ENCODE measurements at regions not wholly inside any gene's neighbourhood (a gene's known extent, or its start where the extent isn't known, plus 50 kb on each side); places are given as distances from the start of the nearest gene placed in this dataset.
"Not testable (repeated sequence)": the region's sequence is repeated elsewhere in the genome, so short reads cannot be mapped to it uniquely, and the experiment has no call there.

GRCh38 chr5:40210694-40211093 is 469.0 kb upstream of the PTGER4 start:
- no peak for DNase-seq

GRCh38 chr5:40206030-40206429 is 473.7 kb upstream of the PTGER4 start:
- no peak for DNase-seq

DNA sequence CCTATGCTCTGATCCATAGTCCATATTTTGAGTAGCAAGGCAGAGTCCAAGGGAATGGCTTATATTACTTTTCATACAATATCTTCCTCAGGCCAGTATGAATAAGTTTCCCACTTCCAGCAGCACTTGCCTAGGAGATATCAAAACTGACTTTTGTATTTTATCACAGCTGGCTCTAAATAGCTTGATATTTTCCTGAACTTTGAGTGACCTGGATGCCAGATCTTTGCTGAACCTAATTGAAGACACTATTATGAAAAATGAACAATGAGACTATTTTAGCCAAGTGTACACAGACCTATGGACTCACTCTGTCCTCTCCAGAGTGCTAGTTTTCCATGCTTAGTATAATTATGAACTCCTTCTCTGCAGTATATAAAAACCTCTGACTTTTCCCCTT is 475.6 kb upstream of the PTGER4 start:
- no peak for DNase-seq

DNA sequence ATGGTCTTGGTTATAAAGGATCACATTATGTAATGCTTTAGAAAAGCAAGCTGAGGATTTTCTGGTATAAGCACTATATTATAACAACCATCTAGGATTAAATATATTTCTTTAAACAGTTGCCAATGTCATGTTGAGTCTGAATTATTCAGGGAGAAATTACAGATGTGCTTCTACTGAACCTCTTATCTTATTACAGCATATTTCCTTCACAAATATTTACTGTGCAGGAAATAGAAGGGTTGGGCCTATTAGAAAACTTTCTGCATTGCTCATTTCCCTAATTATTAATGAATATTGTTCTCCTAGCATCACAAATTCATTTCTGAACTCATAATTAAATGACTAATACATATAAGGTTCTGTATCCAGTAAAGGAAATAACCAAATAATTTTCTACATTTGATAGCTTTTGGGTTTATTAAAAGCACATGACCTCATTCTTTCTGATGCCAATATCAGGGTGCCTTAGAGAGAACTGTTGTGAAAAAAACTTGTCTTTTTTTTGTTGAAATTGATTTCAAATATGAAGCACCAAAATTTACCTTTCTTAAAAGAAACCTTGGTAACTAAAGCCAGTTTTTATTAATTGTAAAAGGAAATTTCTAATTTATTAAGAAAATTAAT is 476.8 kb upstream of the PTGER4 start:
- DNase-seq, result no peak

- DNase-seq, result no peak
These were observed 481.0 kb upstream of the PTGER4 start for GRCh38 chr5:40198736-40199135.

DNA sequence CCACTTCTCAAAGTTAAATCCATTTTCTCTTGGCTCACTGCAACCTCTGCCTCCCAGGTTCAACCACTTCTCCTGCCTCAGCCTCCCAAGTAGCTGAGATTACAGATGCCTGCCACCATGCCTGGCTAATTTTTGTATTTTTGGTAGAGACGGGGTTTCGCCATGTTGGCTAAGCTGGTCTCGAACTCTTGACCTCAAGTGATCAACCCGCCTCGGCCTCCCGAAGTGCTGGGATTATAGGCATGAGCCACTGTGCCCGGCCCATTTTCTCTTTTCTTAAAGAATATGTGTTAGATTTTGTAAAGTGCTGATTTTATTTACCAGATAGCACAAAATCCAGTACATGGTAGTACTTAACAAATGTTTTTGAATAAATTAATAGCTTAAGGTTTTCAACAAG is 484.1 kb upstream of the PTGER4 start:
- DNase-seq, result not testable (repeated sequence)

DNA sequence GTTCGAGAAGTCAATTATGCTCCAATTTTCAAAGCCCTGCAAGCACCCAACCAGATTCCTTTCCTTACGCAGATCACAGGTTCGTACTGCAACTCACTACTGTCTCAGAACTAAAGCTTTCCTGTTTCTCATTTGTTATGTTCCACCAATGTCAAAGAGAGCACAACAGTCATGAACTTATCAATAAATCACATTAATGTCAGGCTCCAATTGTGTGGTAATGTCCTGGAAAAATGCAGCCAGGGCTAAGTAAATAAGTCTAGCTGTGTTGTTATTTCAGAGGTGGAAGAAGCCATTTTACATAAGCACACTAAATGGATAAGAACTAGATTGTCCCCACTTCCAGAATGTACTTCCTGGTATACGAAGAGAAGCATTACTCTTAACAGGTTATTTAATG is 488.6 kb upstream of the PTGER4 start:
- DNase-seq, result no peak

GRCh38 chr5:40172721-40173120 is 507.0 kb upstream of the PTGER4 start:
- no peak for DNase-seq

DNA sequence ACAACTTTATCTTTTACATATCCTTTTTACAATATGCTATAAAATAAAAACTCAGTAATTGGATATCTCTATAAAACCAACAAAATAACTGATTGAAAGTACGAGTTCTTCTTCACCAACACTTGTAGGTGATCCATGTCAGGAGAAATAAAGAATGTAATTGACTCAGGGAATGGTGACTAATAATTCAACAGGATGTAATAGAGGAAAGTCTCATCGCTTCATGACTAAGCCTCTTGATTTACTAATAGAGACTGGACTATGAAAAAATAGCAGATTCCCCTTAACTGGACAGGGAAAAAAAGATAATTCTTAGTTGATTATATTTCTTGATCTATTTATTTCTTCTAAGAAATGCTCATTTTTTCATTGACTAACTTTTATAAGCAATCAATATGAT is 507.7 kb upstream of the PTGER4 start:
- DNase-seq, result no peak

GRCh38 chr5:40167283-40167682 is 512.4 kb upstream of the PTGER4 start:
- DNase-seq, result no peak

DNA sequence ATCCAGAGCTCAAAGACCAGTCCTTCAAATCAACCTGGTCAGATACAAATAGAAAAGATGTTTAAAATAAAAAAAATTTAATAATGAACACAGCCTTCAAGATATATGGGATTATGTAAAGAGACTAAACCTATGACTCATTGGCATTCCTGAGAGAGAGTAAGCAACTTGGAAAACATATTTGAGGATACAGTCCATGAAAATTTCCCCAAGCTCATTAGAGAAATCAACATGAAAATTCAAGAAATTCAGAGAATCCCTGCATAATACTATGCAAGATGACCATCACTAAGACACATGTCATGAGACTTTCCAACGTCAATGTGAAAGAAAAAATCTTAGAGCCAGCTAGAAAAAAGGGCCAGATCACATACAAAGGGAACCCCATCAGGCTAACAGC is 512.9 kb upstream of the PTGER4 start:
- no peak for DNase-seq

DNA sequence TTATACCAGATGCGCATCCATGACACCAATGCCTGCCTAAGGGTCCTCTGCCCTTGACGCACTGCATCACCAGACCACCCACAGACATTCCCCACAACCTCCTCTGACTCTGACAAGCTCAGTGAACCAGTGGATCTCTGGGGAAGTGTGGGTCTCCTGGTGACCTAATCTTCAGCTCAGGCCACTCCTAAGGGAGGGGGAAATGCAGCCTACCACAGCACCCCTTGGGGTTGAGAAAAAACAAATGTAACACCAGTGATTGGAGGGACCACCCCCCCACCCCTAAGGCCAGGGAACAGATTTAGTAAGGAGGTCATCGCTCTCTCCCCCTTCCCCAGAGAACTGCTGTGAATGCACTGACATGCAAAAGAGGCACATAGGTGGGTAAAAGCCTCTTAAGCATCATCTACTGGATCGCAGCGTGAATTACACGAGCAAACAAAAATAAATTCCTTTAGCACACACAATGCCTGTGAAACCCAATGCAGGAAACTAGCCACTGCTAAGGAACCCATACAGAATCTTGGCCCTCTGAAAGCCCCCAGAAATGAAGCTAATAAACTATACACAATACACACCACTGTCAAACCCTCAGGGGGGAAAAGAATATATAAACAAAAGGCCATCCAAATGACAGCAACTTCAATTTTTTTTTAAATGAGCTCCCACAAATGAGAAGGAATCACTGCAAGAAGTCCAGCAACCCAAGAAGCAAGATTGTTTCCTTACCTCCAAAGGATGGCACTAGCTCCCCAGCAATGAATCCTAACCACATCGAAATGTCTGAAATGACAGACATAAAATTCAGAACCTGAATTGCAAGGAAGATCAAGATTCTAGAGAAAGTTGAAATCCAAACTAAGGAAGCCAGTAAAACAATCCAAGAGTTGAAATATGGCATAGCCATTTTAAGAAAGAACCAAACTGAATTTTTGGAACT is 513.7 kb upstream of the PTGER4 start:
- DNase-seq, result no peak

GRCh38 chr5:40165106-40165788 is 514.5 kb upstream of the PTGER4 start:
- DNase-seq, result no peak

DNA sequence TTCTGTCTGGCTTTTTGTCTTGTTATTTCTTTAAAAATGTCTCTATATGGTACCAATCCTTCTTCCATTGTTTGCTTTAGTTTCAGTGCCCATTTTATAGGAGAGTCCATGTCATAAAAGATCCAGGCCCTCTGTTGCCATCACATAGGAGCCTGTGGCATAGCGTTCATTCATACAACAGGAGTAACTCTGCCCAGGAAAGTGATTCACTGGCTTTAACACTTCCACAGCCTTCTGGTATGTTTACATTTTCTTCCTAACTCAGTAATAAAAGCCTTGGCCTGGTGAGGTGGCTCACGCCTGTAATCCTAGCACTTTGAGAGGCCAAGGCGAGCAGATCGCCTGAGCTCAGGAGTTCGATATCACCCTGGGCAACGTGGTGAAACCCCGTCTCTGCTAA is 519.3 kb upstream of the PTGER4 start:
- no peak for DNase-seq

DNA sequence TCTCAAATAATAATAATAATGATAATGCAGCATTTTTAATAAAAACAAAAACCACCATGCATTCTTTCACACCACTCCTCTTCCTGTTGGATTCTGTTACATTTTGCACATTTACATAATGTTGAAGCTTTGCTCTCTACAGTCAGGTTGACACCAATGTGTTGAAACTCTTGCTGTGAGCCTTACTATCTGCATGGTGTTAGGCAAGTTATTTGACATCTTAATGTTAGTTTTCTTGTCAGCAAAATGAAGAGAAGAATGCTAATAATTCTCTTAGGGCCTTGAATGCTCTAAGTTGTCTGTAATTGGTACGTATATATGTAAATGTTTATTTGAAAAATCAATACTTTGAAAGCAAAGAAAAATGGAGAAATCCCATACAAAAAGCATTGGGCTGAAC is 525.5 kb upstream of the PTGER4 start:
- no peak for DNase-seq

- no peak for DNase-seq
These were observed 528.8 kb upstream of the PTGER4 start for GRCh38 chr5:40150896-40151295.

DNA sequence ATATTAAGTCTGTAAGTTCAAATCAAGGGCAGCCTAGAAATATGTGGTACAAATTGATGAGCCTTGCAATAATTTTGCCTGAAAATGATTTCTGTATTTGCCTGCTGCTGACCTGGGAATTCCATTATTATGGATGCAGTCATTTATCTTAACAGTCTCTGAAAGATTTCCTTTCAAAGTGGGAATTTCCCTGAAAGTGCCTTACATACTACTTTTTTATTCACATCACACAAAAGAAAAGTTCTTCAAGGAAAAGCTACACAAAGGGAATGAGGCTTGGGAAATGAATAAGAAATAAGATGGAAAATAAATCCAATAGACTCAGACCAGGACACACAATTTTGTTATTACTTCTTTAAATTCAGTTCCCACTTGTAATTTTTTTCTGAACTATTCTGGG is 537.8 kb upstream of the PTGER4 start:
- DNase-seq, result no peak

DNA sequence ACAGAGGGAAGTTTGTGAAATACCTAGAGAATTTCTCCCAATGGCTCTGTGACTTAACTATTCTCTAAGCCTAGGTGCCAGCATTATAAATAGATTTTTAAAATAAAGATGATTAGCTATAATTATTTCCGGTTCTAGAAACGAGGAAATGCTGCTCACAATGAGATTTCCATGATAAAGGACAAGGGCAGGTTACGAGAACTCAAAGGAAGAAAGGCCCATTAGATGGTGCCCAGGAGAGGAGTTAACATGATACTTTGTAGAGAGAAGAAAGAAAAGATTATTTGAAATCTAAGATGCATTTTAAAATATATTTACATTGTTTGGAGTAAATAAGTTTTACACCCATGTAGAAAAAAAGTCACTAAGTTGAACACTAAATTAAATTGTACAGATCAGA is 538.3 kb upstream of the PTGER4 start:
- DNase-seq, result no peak

- no peak for DNase-seq
These were observed 542.5 kb upstream of the PTGER4 start for GRCh38 chr5:40137223-40137622.

- DNase-seq, result no peak
These were observed 544.7 kb upstream of the PTGER4 start for GRCh38 chr5:40134883-40135520.

DNA sequence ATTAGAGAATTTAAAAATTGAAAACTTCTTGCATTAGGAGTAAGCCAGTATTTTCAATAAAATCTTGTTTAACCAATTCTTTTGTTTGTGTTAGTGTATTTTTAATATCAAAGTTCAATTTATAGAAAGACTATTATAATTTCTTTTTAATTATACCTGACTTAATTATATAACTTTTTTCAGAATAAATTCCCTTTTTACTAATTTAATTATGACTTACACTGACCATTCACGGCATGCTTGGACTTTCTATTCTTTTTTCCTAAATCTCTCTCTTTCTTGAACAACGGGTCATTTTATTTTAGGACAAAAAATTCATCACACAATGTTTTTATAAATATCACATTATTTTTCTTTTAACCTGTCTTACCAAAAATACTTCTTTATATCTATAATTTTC is 555.3 kb upstream of the PTGER4 start:
- DNase-seq, result no peak

GRCh38 chr5:40121236-40121635 is 558.5 kb upstream of the PTGER4 start:
- no peak for DNase-seq

- DNase-seq, result no peak
These were observed 566.8 kb upstream of the PTGER4 start for GRCh38 chr5:40112875-40113274.
